ENCODE measurements at regions not wholly inside any gene's neighbourhood (a gene's known extent, or its start where the extent isn't known, plus 50 kb on each side); places are given as distances from the start of the nearest gene placed in this dataset.

DNA sequence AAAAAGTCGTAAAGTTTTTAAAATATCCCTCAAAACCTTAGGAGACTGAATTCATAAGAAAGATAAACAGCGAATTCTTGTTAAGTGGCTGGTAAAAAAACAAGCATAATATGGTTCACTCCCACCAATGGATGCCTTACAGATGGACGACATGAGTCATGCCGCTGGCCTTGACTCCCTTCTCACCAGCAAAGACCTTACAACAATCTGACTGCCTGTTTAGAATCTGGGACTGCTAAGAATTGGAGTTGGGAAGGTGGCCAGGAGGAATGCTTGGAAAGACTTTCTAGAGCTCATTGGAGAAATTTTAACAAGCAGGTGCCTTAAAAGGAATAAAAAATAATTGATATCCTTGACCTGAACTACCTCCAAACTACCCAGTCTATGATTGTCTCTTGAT is 206.9 kb upstream of the FMN2 start:
- TF ChIP-seq, protein P1, sequence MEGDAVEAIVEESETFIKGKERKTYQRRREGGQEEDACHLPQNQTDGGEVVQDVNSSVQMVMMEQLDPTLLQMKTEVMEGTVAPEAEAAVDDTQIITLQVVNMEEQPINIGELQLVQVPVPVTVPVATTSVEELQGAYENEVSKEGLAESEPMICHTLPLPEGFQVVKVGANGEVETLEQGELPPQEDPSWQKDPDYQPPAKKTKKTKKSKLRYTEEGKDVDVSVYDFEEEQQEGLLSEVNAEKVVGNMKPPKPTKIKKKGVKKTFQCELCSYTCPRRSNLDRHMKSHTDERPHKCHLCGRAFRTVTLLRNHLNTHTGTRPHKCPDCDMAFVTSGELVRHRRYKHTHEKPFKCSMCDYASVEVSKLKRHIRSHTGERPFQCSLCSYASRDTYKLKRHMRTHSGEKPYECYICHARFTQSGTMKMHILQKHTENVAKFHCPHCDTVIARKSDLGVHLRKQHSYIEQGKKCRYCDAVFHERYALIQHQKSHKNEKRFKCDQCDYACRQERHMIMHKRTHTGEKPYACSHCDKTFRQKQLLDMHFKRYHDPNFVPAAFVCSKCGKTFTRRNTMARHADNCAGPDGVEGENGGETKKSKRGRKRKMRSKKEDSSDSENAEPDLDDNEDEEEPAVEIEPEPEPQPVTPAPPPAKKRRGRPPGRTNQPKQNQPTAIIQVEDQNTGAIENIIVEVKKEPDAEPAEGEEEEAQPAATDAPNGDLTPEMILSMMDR (IDR thresholded peaks at IDR 0.05): no peak
- no peak for TF ChIP-seq EZH2phosphoT487 (IDR thresholded peaks at IDR 0.05)
